ENCODE measurements at regions not wholly inside any gene's neighbourhood (a gene's known extent, or its start where the extent isn't known, plus 50 kb on each side); places are given as distances from the start of the nearest gene placed in this dataset.

- DNase-seq (ENCODE audit: low read depth in 1 of 2, low spot score in 1 of 2): no peak
Observed at GRCh38 chr11:32265911-32266310, 169.4 kb downstream of the WT1 start.

GRCh38 chr11:32266601-32267000, 168.7 kb downstream of the WT1 start:
- DNase-seq (ENCODE audit: low read depth in 1 of 2, low spot score in 1 of 2): no peak

GRCh38 chr11:32267679-32268187, 167.6 kb downstream of the WT1 start:
- DNase-seq (ENCODE audit: low read depth in 1 of 2, low spot score in 1 of 2): no peak

DNA sequence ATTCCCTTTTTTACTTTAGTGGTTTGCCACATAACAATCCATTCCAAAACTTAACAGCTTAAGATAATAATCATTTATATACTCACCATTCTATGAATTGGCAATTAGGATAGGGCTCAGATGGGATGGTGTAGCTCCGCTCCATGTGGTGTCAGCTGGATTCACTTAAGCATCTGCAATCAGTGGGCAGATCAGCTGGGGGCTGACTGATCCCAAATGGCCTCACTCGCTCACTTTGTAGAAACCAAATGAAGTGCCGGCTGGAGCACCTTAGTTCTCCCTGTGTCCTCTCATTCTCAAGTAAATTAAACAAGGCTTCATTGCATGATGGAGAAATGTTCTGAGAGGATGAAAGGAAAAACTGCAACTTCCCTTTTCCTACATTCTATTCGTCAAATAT, 161.4 kb downstream of the WT1 start:
- no peak for DNase-seq (ENCODE audit: low read depth in 1 of 2, low spot score in 1 of 2)

DNA sequence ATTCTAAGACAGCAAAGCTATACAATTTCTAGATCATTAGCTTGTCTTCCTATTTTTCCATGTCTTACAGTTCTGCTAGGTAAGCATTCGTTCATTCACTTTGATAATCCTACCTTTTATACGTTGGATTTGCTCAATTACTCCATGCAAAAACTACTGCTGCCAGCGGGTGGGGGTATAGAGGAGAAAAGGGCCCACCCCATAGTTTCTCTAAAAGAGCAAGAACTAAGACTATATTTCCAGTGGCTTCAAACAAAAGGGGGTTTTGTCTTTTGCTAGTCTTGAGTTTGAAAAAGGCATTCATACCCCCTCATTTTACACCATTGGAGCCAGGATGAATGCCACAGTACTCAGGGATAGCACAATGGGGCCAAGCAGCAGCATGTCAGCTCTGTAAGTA, 155.7 kb downstream of the WT1 start:
- DNase-seq (ENCODE audit: low read depth in 1 of 2, low spot score in 1 of 2): no peak

GRCh38 chr11:32280339-32280738, 155.0 kb downstream of the WT1 start:
- no peak for DNase-seq (ENCODE audit: low read depth in 1 of 2, low spot score in 1 of 2)

- DNase-seq (ENCODE audit: low read depth in 1 of 2, low spot score in 1 of 2): no peak
Observed at GRCh38 chr11:32288276-32288675, 147.1 kb downstream of the WT1 start.

DNA sequence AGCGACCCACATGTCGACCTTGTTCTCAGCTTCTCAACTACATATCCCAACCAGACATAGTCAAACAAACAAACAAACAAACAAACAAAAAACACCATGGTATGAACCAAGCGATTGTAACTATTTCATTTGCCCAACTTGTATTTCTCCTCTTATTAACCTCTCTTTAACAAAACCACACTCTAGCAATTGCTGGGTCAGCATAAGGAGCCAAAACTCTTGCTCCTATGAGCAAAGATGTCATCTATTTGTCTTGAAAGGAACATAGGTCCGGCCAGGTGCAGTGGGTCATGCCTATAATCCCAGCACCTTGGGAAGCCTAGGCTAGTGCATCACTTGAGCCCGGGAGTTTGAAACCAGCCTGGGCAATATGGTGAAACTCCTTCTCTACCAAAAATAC, 145.6 kb downstream of the WT1 start:
- DNase-seq (ENCODE audit: low read depth in 1 of 2, low spot score in 1 of 2): no peak

- no peak for DNase-seq (ENCODE audit: low read depth in 1 of 2, low spot score in 1 of 2)
Observed at GRCh38 chr11:32290783-32291182, 144.6 kb downstream of the WT1 start.

DNA sequence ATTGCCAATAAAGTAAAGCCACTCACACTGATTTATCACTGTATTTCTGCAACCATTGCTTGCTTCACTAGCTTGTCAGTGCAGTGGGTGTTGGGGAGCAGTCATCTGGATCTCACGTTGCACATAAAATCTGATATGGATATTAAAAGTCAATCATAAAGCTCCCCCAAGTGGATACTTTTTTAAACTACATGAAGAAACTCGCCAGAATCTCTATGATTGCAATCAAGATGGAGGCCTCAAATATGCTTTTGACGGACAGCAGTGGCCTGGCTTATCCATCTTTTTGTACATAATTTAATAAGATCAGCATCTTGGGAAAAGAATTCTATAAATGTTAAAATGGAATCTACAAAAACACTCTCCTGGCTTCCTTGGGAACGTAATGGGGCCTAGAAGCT, 137.7 kb downstream of the WT1 start:
- DNase-seq (ENCODE audit: low read depth in 1 of 2, low spot score in 1 of 2): no peak

DNA sequence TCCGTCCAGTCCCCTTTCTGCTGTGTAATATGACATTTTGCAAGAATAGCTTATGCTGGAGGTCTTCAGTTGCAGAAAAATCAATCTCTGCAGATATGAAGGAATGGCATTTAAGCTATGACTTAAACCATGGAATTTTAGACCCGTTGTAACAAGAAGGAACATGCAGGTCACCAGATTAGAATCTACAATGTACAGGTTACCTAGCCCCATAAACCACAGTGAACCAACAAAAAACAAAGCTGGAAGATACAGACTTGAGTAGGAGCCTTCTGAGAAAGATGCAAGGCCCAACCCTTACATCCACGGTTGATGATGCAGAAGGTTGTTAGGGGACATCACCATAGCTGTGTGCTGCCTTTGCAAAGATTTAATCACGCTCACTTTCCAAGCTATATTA, 132.5 kb downstream of the WT1 start:
- no peak for DNase-seq (ENCODE audit: low read depth in 1 of 2, low spot score in 1 of 2)

DNA sequence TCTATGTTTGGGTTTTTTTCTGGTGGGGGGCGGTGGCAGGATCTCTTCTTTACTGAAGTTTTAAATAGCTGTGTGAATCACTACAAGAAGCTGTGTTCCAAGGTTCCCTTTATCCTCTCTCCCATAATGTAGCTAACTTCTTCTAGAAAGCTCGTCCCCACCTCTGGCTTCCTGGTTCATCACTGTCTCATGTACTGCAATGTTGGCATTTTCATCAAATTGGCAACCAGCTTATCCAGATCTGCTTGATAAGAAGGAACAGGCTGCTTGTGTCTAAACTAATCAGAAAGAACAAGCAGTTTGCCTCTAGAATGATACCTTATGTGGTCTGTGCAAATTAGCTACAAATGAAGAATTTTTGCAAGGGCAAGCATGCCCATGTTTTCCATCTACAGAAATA, 130.8 kb downstream of the WT1 start:
- no peak for DNase-seq (ENCODE audit: low read depth in 1 of 2, low spot score in 1 of 2)

GRCh38 chr11:32305460-32305859, 129.9 kb downstream of the WT1 start:
- DNase-seq (ENCODE audit: low read depth in 1 of 2, low spot score in 1 of 2): no peak

DNA sequence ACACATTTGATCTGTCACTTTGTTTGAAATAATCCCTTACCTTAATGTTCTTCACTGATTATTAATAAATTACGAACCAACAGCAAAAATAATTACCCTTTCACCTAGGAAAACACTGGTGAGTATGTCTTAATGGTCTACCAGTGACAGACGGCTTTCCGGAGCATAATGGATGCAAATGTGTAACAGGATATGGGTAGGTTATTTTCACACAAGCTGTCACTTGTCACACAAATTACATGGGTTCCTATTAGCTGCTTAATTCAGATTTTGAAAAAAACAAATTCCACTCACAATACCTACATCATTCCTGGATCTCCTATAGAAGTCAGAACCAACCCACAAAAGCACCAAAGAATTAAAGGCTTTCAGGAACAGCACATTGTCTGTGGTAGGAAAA, 127.9 kb downstream of the WT1 start:
- no peak for DNase-seq (ENCODE audit: low read depth in 1 of 2, low spot score in 1 of 2)

DNA sequence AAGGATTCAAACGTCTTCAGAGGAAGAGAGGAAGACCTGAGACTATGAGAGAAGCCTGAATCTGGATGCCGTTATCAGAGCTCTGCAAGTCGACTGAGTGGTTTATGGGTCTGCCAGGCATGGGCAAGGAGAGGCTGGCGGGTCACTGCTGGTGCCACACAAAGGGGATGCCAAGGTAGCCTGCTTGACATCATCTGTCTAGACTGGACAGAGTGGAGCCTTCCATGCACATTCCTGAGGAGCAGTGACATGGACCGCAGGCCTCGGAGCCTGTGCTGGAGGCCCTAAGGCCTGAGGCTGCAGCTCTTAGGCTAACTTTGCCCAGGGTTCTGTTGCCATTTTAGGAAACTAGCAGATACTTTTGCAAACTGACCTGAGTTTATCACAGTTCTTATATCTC, 127.4 kb downstream of the WT1 start:
- DNase-seq (ENCODE audit: low read depth in 1 of 2, low spot score in 1 of 2): no peak

- no peak for DNase-seq (ENCODE audit: low read depth in 1 of 2, low spot score in 1 of 2)
Observed at GRCh38 chr11:32309530-32310213, 125.7 kb downstream of the WT1 start.

DNA sequence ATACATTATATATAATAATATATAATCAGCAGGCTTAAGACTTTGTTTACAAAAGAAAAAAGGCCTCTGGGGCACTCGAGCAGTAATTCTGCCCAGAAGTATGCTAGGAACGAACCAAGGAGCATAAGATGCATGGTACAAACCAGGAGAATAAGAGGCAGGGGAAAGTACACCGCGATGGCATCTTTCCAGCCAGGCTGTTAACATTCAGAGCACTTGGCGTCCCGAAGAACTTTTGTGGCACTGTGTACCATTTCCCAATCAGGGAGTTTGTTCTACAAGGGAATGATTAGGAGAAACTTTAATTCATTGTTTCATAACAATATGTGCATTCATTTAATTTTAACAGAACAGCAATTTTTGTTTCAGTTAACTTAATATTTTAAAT, 125.1 kb downstream of the WT1 start:
- DNase-seq (ENCODE audit: low read depth in 1 of 2, low spot score in 1 of 2): no peak

DNA sequence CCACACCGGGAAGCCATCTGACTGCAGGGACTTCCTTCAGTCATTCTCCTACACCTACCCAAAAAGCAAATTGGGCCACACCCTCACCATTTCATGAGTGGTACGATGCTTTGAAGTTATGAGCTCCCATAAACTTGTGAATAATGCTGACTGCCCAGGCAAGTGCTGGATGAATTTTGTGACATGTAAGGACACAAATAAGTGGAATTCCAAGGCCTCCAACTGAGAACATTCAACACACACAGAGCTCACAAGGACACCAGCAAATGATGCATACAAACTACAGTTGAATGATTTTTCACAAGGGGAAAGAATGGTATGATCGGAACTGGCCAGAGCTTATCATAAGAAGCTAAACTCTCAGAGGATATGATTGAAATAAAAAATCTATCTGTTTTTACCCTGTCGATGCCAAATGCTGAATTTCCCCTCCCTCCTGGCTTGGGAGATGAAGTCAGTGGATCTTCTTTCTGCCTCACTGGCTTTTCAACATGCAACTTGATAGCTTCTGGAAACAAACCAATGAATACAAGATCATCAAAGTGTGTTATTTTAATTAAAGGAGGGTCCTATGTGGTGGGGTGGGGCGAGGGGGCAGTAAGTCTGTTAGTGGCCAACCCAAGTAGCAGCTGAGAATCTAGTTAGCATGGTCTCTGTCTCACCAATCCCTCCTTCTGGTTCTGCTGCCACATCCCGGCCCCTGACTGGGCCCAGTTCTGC, 123.8 kb downstream of the WT1 start:
- DNase-seq (ENCODE audit: low read depth in 1 of 2, low spot score in 1 of 2): no peak

GRCh38 chr11:32312206-32312817, 123.0 kb downstream of the WT1 start:
- no peak for DNase-seq (ENCODE audit: low read depth in 1 of 2, low spot score in 1 of 2)

DNA sequence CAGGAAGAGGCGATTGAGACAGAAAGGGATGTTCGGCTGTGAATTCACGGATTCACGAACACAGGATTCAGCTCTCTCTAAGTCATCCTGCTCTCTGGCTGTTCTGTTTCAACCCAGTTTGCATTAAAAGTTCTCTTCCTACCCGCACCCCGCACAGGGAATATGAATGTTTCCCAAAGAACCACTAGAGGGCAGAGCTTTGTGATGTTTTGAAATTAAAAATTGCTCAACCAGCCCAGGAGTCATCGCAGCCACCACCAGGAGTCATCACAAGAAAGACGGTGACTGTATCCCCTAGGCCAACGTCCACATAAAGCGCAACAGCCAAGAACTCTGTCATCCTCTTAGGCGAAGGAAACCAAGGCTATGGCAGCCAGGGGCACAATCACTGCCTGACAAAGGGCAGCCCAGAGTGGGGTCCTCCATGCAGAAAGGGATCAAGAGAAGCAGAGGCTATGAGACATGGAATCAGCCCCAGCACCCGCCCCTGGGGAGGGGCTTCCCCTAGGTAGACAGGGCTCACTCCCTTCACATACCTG, 122.4 kb downstream of the WT1 start:
- no peak for DNase-seq (ENCODE audit: low read depth in 1 of 2, low spot score in 1 of 2)

- no peak for DNase-seq (ENCODE audit: low read depth in 1 of 2, low spot score in 1 of 2)
Observed at GRCh38 chr11:32313477-32313876, 121.9 kb downstream of the WT1 start.

DNA sequence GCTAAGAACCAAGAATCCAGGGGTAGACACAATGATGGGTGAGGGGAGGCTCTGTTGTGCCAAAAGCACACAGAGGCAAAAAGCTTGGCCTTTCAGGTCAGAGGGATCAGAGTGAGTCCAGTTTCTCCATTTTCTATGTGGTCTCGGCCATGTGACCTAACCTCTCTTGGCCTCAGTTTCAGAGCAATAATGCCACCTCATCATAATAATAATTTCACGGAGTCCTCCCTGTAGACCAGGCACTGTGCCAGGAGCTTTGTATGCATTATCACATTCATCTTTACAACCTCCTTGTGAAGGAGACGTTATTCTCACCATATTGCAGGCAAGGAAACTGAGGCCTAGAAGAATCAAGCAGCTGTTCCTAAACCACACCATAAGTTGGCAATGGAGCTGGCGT, 120.2 kb downstream of the WT1 start:
- no peak for DNase-seq (ENCODE audit: low read depth in 1 of 2, low spot score in 1 of 2)
